ENCODE measurements at regions not wholly inside any gene's neighbourhood (a gene's known extent, or its start where the extent isn't known, plus 50 kb on each side); places are given as distances from the start of the nearest gene placed in this dataset.

DNA sequence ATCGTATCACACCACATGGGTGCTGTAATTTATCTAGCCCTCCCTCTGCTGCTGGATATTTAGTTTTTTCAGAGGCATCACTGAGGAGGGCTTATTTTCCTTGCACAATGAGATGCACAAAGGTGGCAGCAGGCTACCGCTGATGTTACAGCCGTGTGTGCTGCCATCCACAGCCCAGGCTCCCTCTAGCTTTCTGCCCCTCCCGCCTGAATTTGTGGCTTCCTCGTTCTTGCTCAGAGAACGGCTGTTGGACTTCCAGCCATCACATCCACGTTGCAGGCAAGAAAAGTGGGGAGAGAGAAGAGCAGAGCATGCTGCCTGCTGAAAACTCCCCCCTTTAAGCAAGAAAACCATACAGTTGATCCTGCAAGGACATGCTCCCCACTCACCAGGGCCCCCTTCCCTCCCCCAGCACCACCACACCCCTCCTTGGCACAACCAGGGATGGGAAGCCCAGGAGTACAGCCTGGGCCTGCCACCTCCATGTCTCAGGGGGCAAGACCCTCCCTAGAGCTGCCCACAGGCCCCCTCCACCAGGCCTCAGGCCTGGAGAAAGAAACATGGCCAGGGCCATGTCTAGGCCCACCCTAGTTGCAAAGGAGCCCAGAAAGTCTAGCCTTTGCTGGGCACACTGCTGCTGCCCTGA is 102.6 kb downstream of the MRPL14 start:
- intact Hi-C loops (cut with DNase I; ENCODE audit: low total_unique reads) = no loop called here
- WGBS, 5 donors = 56 to 73% (median 70%) methylated on average over 7 of the region's 7 CpGs
- no peak overlapping the region for H3K4me3 ChIP-seq
- H3K27ac ChIP-seq = no peak overlapping the region
- no peaks in the 10 kb centered on the region for H3K27me3 ChIP-seq
- peaks cover 0 to 26% (median 11%) of the 10 kb centered on the region in 4 donors for H3K4me1 ChIP-seq
- no peak for TF ChIP-seq EP300 (IDR thresholded peaks at IDR 0.05)
- H3K9me3 ChIP-seq = no peaks in the 10 kb centered on the region
- DNase-seq = no peak
- H3K36me3 ChIP-seq = no peaks in the 10 kb centered on the region

DNA sequence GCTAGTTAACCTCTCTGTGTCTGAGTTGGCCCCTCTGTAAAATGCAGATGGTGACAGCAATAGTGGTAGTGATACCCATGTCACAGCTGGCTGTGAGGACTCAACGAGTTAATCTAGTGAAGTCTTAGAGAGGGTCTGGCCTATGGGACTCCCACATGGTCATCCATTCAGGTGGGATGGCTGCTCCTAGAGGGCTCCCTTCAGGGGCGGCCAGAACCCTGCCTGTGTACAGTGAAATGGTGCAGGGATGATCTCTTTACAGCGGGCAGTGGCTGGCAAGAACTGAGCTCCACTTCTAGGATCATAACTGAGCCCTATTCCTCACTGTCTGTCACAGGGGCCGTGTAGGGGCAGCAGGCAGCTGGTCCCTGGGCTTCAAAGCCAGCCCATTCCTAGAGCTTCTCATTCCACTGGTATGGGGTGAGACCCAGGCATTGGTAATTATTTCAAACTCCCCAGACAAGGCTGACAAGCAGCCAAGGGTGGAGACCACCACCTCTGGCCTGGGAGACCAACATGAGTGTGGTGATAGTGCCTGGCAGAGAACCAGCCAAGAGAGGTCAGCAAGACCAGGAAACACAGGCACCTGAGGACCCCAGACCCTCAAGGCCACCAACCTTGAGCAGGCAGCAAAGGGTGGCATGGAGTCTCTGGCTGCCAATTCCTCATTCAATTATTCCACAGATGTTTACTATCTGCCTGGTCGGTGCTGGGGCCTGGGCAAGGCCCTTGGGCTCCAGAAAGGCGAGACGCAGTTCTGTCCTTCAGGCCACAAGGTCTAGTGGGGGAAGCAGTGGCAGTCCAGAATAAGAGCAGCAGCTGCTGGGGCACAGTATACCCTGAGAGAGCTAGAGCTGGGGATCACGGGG is 103.4 kb downstream of the MRPL14 start:
- Histone ChIP-seq H3K27me3 (no peaks in the 10 kb centered on the region), H3K36me3 (no peaks in the 10 kb centered on the region), H3K4me1 (peaks cover 0 to 19% (median 6%) of the 10 kb centered on the region in 4 donors), H3K4me3 (no peak overlapping the region), H3K27ac (no peak overlapping the region), H3K9me3 (no peaks in the 10 kb centered on the region)
- TF ChIP-seq POLR2AphosphoS5 (IDR thresholded peaks at IDR 0.05) (no peak), EP300 (IDR thresholded peaks at IDR 0.05) (no peak), POLR2A (IDR thresholded peaks at IDR 0.05) (no peak)
- TF ChIP-seq, protein P1, sequence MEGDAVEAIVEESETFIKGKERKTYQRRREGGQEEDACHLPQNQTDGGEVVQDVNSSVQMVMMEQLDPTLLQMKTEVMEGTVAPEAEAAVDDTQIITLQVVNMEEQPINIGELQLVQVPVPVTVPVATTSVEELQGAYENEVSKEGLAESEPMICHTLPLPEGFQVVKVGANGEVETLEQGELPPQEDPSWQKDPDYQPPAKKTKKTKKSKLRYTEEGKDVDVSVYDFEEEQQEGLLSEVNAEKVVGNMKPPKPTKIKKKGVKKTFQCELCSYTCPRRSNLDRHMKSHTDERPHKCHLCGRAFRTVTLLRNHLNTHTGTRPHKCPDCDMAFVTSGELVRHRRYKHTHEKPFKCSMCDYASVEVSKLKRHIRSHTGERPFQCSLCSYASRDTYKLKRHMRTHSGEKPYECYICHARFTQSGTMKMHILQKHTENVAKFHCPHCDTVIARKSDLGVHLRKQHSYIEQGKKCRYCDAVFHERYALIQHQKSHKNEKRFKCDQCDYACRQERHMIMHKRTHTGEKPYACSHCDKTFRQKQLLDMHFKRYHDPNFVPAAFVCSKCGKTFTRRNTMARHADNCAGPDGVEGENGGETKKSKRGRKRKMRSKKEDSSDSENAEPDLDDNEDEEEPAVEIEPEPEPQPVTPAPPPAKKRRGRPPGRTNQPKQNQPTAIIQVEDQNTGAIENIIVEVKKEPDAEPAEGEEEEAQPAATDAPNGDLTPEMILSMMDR (IDR thresholded peaks at IDR 0.05) = no peak
- 75 to 88% (median 84%) methylated on average over 7 to 8 of the region's 8 CpGs for WGBS, 5 donors
- no peak for DNase-seq
- intact Hi-C loops (cut with DNase I; ENCODE audit: low total_unique reads) = no loop called here

DNA sequence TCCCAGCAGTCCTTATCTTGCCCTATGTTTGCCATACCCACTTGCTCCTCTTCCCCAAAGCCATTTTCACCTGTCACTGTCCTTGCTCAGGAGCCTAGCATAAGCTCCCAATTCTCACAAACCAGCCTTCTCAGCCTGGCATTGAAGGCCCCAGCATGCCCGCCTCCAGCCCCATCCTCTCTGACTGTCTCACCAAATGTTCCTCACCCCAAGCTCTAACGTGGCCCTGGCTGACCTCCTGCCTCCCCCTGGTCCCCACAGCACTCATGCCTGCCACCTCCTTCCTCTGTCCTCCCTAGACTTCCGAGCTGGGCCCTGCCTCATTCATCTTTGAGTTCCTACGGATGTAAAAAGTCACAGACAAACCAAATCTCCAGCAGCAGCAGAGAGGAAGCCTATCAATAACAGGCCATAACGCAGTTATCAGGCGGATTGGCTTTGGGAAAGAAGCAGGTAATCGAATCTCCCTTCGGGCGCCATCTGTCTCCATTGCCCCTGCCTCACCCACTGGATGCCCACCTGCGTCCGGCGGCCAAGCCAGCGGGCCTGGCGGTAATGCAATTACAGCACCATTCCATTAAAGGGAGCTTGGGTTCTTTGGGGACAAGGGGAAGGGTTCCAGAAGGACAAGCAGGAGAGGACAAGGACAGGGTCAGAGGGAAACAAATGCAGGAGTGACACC is 104.4 kb downstream of the MRPL14 start:
- peaks cover 0 to 14% (median 4%) of the 10 kb centered on the region in 4 donors for H3K4me1 ChIP-seq
- H3K9me3 ChIP-seq = no peaks in the 10 kb centered on the region
- TF ChIP-seq, protein P1 (IDR thresholded peaks at IDR 0.05) = no peak
- no peak for TF ChIP-seq POLR2AphosphoS5 (IDR thresholded peaks at IDR 0.05)
- no peak for TF ChIP-seq POLR2A (IDR thresholded peaks at IDR 0.05)
- no peak for TF ChIP-seq EP300 (IDR thresholded peaks at IDR 0.05)
- DNase-seq = no peak
- intact Hi-C loops (cut with DNase I; ENCODE audit: low total_unique reads) = no loop called here
- H3K27ac ChIP-seq = peak overlapping the region in 2 of 5 donors; percentile 45 to 57
- 87 to 92% (median 91%) methylated on average over 14 of the region's 14 CpGs for WGBS, 5 donors
- no peaks in the 10 kb centered on the region for H3K27me3 ChIP-seq
- H3K36me3 ChIP-seq = no peaks in the 10 kb centered on the region
- no peak overlapping the region for H3K4me3 ChIP-seq

DNA sequence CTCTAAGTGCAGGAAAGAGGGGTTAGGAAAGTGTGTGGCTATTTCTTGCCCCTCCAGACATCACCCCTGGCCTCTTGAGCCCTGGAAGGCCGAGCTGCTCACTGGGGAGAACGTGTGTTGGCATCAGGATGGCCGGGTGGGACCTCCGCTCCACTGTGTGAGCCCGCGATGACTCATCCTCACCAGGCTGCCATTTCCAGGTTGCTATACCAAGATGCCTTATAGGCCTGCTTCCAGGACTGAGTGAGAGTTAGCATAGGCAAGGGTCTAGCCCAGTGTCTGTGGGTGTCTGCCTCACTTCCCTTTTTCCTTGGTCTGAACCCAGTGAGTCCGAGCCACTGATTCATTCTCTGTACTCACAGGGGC is 105.0 kb downstream of the MRPL14 start:
- DNase-seq = no peak
- WGBS, 5 donors = 66 to 77% (median 68%) methylated on average over 7 of the region's 7 CpGs
- TF ChIP-seq, protein P1 (IDR thresholded peaks at IDR 0.05) = no peak
- TF ChIP-seq POLR2AphosphoS5 (IDR thresholded peaks at IDR 0.05) (no peak), EP300 (IDR thresholded peaks at IDR 0.05) (no peak), POLR2A (IDR thresholded peaks at IDR 0.05) (no peak)
- Histone ChIP-seq H3K4me1 (peaks cover 0 to 14% (median 4%) of the 10 kb centered on the region in 4 donors), H3K27me3 (no peaks in the 10 kb centered on the region), H3K9me3 (no peaks in the 10 kb centered on the region), H3K36me3 (no peaks in the 10 kb centered on the region), H3K27ac (peak overlapping the region in 3 of 5 donors; percentile 1 to 57 (median 45)), H3K4me3 (no peak overlapping the region)
- intact Hi-C loops (cut with DNase I; ENCODE audit: low total_unique reads) = no loop called here
